Activated naive CD4-positive, alpha-beta T cell treated with anti-CD3 and anti-CD28 coated beads for 36 hours (primary cell): ENCODE measurements at regions not wholly inside any gene's neighbourhood (a gene's known extent, or its start where the extent isn't known, plus 50 kb on each side); places are given as distances from the start of the nearest gene placed in this dataset. TPM values are rescaled to one million over a fixed set of nuclear protein-coding genes. Genes with fewer than 3 reads are reported as not detected.
"Not testable (repeated sequence)": the region's sequence is repeated elsewhere in the genome, so short reads cannot be mapped to it uniquely, and the experiment has no call there.

Source experiments
- CTCF ChIA-PET: fragments of 350-600 bp; sonication (Branson Sonifier 250); formaldehyde crosslinking; loops from one replicate; lab custom pipeline; 2021; ENCODE audit warnings: antibody characterized with exemption; lab: Charles Lee
- DNase-seq: peaks from one replicate; pipeline ENCODE4 v3.0.0-alpha.2; 2020
- H3K27ac Mint-ChIP-seq: one replicate; pipeline ENCODE4 v1.8.0; 2021; ENCODE audit warnings: mild to moderate bottlenecking, mixed read lengths
- H3K27me3 Mint-ChIP-seq: one replicate; pipeline ENCODE4 v1.8.0; 2021; ENCODE audit warnings: low read depth, mixed read lengths
- H3K36me3 Mint-ChIP-seq: one replicate; pipeline ENCODE4 v1.8.0; 2021; ENCODE audit warnings: low read depth, mixed read lengths
- H3K4me1 Mint-ChIP-seq: one replicate; pipeline ENCODE4 v1.8.0; 2021; ENCODE audit warnings: low read depth, mixed read lengths
- H3K4me3 Mint-ChIP-seq: one replicate; pipeline ENCODE4 v1.8.0; 2021; ENCODE audit warnings: mild to moderate bottlenecking, moderate library complexity, mixed read lengths
- H3K9me3 Mint-ChIP-seq: one replicate; pipeline ENCODE4 v1.8.0; 2021; ENCODE audit warnings: mixed read lengths
- intact Hi-C: fragments of 100-400 bp; cut with micrococcal nuclease; formaldehyde crosslinking; loops from one replicate; pipeline ENCODE4 v1.15.1; 2023
- microRNA-seq: library from miRNA; unstranded; fragments of <30 nt; microRNA quantifications from one replicate; pipeline ENCODE4 v1.2.0, GENCODE V29; 2022; ENCODE audit warnings: borderline microRNAs expressed, borderline replicate concordance

GRCh38 chr11:90310210-90310609 lies 87.4 kb upstream of the CHORDC1 start:
- Mint-ChIP-seq H3K27me3 (peaks cover 4% of the 10 kb centered on the region), H3K27ac (no peak overlapping the region), H3K4me1 (no peaks in the 10 kb centered on the region), H3K36me3 (no peaks in the 10 kb centered on the region), H3K4me3 (no peak overlapping the region), H3K9me3 (peaks cover 2% of the 10 kb centered on the region)
- CTCF ChIA-PET = interaction anchor here (0.6 kb wide), 1 partner anchor 74 kb away, joined by 3 read pairs; no protein-coding TSS in a partner anchor
- intact Hi-C loops = no loop called here
- DNase-seq = no peak

GRCh38 chr11:90309693-90310092 lies 86.8 kb upstream of the CHORDC1 start:
- no peaks in the 10 kb centered on the region for H3K36me3 Mint-ChIP-seq
- H3K4me3 Mint-ChIP-seq = no peak overlapping the region
- intact Hi-C loops = no loop called here
- no peaks in the 10 kb centered on the region for H3K4me1 Mint-ChIP-seq
- H3K27me3 Mint-ChIP-seq = peaks cover 4% of the 10 kb centered on the region
- peaks cover 2% of the 10 kb centered on the region for H3K9me3 Mint-ChIP-seq
- CTCF ChIA-PET = interaction anchor here (0.5 to 0.6 kb wide), 2 partner anchors 16 to 74 kb away, joined by 3 read pairs; no protein-coding TSS in a partner anchor
- H3K27ac Mint-ChIP-seq = no peak overlapping the region
- DNase-seq = no peak

- Mint-ChIP-seq H3K4me1 (no peaks in the 10 kb centered on the region), H3K27ac (no peak overlapping the region), H3K9me3 (peaks cover 5% of the 10 kb centered on the region), H3K4me3 (no peak overlapping the region), H3K36me3 (no peaks in the 10 kb centered on the region), H3K27me3 (peaks cover 9% of the 10 kb centered on the region)
- DNase-seq = no peak
- CTCF ChIA-PET = no interaction called here
- intact Hi-C loops = no loop called here
Observed at GRCh38 chr11:90294526-90294925, 71.7 kb upstream of the CHORDC1 start.

- no peak for DNase-seq
- CTCF ChIA-PET = no interaction called here
- Mint-ChIP-seq H3K27me3 (peaks cover 7% of the 10 kb centered on the region), H3K27ac (no peak overlapping the region), H3K9me3 (peaks cover 5% of the 10 kb centered on the region), H3K4me1 (no peaks in the 10 kb centered on the region), H3K4me3 (no peak overlapping the region), H3K36me3 (no peaks in the 10 kb centered on the region)
- intact Hi-C loops = no loop called here
Observed at GRCh38 chr11:90294091-90294490, 71.2 kb upstream of the CHORDC1 start.

GRCh38 chr11:90288212-90288821 lies 65.5 kb upstream of the CHORDC1 start:
- Mint-ChIP-seq H3K36me3 (no peaks in the 10 kb centered on the region), H3K4me1 (no peaks in the 10 kb centered on the region), H3K27ac (no peak overlapping the region), H3K4me3 (no peak overlapping the region), H3K27me3 (peaks cover 7% of the 10 kb centered on the region), H3K9me3 (no peaks in the 10 kb centered on the region)
- intact Hi-C loops = loop anchor here (1.0 kb wide), 2 partner anchors 171 to 960 kb away; no protein-coding TSS in a partner anchor
- CTCF ChIA-PET = interaction anchor here (0.9 to 1.2 kb wide), 3 partner anchors 37 to 55 kb away, joined by 3 read pairs; no protein-coding TSS in a partner anchor
- DNase-seq = no peak

GRCh38 chr11:90286640-90287039 lies 63.8 kb upstream of the CHORDC1 start:
- CTCF ChIA-PET = no interaction called here
- intact Hi-C loops = no loop called here
- Mint-ChIP-seq H3K36me3 (no peaks in the 10 kb centered on the region), H3K4me1 (no peaks in the 10 kb centered on the region), H3K4me3 (no peak overlapping the region), H3K27me3 (peaks cover 7% of the 10 kb centered on the region), H3K27ac (no peak overlapping the region), H3K9me3 (no peaks in the 10 kb centered on the region)
- no peak for DNase-seq

- DNase-seq = no peak
- Mint-ChIP-seq H3K4me3 (no peak overlapping the region), H3K27me3 (peaks cover 5% of the 10 kb centered on the region), H3K4me1 (no peaks in the 10 kb centered on the region), H3K27ac (no peak overlapping the region), H3K9me3 (no peaks in the 10 kb centered on the region), H3K36me3 (no peaks in the 10 kb centered on the region)
- CTCF ChIA-PET = no interaction called here
- intact Hi-C loops = no loop called here
Observed at GRCh38 chr11:90284171-90284570, 61.3 kb upstream of the CHORDC1 start.

GRCh38 chr11:90282551-90283071 lies 59.8 kb upstream of the CHORDC1 start:
- H3K4me1 Mint-ChIP-seq, H3K4me3 Mint-ChIP-seq, DNase-seq, intact Hi-C loops, H3K9me3 Mint-ChIP-seq, CTCF ChIA-PET, H3K36me3 Mint-ChIP-seq, H3K27ac Mint-ChIP-seq: not testable (repeated sequence)
- peaks cover 11% of the 10 kb centered on the region for H3K27me3 Mint-ChIP-seq

GRCh38 chr11:90274362-90274761 lies 51.5 kb upstream of the CHORDC1 start:
- intact Hi-C loops = no loop called here
- Mint-ChIP-seq H3K4me3 (no peak overlapping the region), H3K4me1 (no peaks in the 10 kb centered on the region), H3K27ac (no peak overlapping the region), H3K9me3 (no peaks in the 10 kb centered on the region), H3K27me3 (peaks cover 9% of the 10 kb centered on the region), H3K36me3 (no peaks in the 10 kb centered on the region)
- no peak for DNase-seq
- CTCF ChIA-PET = no interaction called here

Small RNA genes in the stretch of these regions (microRNA-seq; reads per million reads assigned to microRNA genes)
- not detected for gene MIR1261
- gene MIR4490 = not detected
